ENCODE measurements at regions not wholly inside any gene's neighbourhood (a gene's known extent, or its start where the extent isn't known, plus 50 kb on each side); places are given as distances from the start of the nearest gene placed in this dataset.

DNA sequence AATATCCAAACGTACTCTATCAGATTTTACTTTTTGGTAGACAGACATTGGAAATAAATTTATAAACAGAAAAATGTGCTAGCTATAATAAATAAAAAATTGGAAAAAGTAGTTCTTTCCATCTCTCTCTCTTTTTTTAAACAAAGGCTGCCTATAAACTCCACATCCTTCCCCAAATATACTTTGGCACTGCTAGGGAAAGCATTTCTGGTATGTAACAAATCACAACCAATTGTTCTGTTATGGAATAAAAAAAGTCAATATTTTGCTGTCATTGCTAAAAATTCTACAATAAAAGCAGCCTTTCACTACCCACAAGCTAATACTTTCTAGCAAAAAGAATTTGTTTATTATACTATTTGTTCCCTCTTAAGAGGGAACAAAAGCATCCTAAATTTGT is 169.2 kb upstream of the TARS1 start:
- Histone ChIP-seq H3K27me3 (no peaks in the 10 kb centered on the region), H3K4me1 (no peaks in the 10 kb centered on the region), H3K27ac (no peak overlapping the region), H3K9me3 (no peaks in the 10 kb centered on the region), H3K36me3 (no peaks in the 10 kb centered on the region), H3K4me3 (no peak overlapping the region)
- intact Hi-C loops (cut with DNase I) = no loop called here
- TF ChIP-seq POLR2A (IDR thresholded peaks at IDR 0.05) (no peak), POLR2AphosphoS5 (IDR thresholded peaks at IDR 0.05; ENCODE audit: insufficient read depth in 1 of 2, low read depth in 1 of 2) (no peak)
- DNase-seq (ENCODE audit: extremely low spot score in 2 of 2) = no peak

GRCh38 chr5:33272288-33272687 is 168.5 kb upstream of the TARS1 start:
- intact Hi-C loops (cut with DNase I) = no loop called here
- H3K36me3 ChIP-seq = no peaks in the 10 kb centered on the region
- DNase-seq (ENCODE audit: extremely low spot score in 2 of 2) = no peak
- no peaks in the 10 kb centered on the region for H3K4me1 ChIP-seq
- no peaks in the 10 kb centered on the region for H3K27me3 ChIP-seq
- TF ChIP-seq CTCF (IDR thresholded peaks at IDR 0.05) (no peak), POLR2AphosphoS5 (IDR thresholded peaks at IDR 0.05; ENCODE audit: insufficient read depth in 1 of 2, low read depth in 1 of 2) (peak in 1 of 2 donors; percentile 43)
- no peak overlapping the region for H3K4me3 ChIP-seq
- H3K27ac ChIP-seq = no peak overlapping the region
- H3K9me3 ChIP-seq = no peaks in the 10 kb centered on the region

- no peak for DNase-seq (ENCODE audit: extremely low spot score in 2 of 2)
- Histone ChIP-seq H3K4me1 (no peaks in the 10 kb centered on the region), H3K36me3 (no peaks in the 10 kb centered on the region), H3K4me3 (no peak overlapping the region), H3K27ac (no peak overlapping the region), H3K27me3 (no peaks in the 10 kb centered on the region), H3K9me3 (no peaks in the 10 kb centered on the region)
- intact Hi-C loops (cut with DNase I) = no loop called here
- TF ChIP-seq CTCF (IDR thresholded peaks at IDR 0.05) (no peak), POLR2A (IDR thresholded peaks at IDR 0.05) (no peak), POLR2AphosphoS5 (IDR thresholded peaks at IDR 0.05; ENCODE audit: insufficient read depth in 1 of 2, low read depth in 1 of 2) (no peak)
Measured at GRCh38 chr5:33273985-33274384, 166.8 kb upstream of the TARS1 start.

GRCh38 chr5:33275391-33275790 is 165.4 kb upstream of the TARS1 start:
- H3K27me3 ChIP-seq = no peaks in the 10 kb centered on the region
- H3K36me3 ChIP-seq = no peaks in the 10 kb centered on the region
- intact Hi-C loops (cut with DNase I) = no loop called here
- no peak overlapping the region for H3K27ac ChIP-seq
- no peaks in the 10 kb centered on the region for H3K9me3 ChIP-seq
- no peak for DNase-seq (ENCODE audit: extremely low spot score in 2 of 2)
- H3K4me3 ChIP-seq = no peak overlapping the region
- no peak for TF ChIP-seq POLR2AphosphoS5 (IDR thresholded peaks at IDR 0.05; ENCODE audit: insufficient read depth in 1 of 2, low read depth in 1 of 2)
- no peak for TF ChIP-seq CTCF (IDR thresholded peaks at IDR 0.05)
- no peak for TF ChIP-seq POLR2A (IDR thresholded peaks at IDR 0.05)
- no peaks in the 10 kb centered on the region for H3K4me1 ChIP-seq

- Histone ChIP-seq H3K4me3 (no peak overlapping the region), H3K27me3 (no peaks in the 10 kb centered on the region), H3K9me3 (no peaks in the 10 kb centered on the region), H3K36me3 (no peaks in the 10 kb centered on the region), H3K4me1 (no peaks in the 10 kb centered on the region), H3K27ac (no peak overlapping the region)
- TF ChIP-seq POLR2A (IDR thresholded peaks at IDR 0.05) (no peak), CTCF (IDR thresholded peaks at IDR 0.05) (no peak), POLR2AphosphoS5 (IDR thresholded peaks at IDR 0.05; ENCODE audit: insufficient read depth in 1 of 2, low read depth in 1 of 2) (no peak)
- intact Hi-C loops (cut with DNase I) = no loop called here
- no peak for DNase-seq (ENCODE audit: extremely low spot score in 2 of 2)
Measured at GRCh38 chr5:33275921-33276627, 164.7 kb upstream of the TARS1 start.

Measured in vagina (tissue), 2 donors.